ENCODE measurements at regions not wholly inside any gene's neighbourhood (a gene's known extent, or its start where the extent isn't known, plus 50 kb on each side); places are given as distances from the start of the nearest gene placed in this dataset.

- no peak overlapping the region for H3K14ac ChIP-seq (ENCODE audit: low read length)
- H3K9ac ChIP-seq (ENCODE audit: low read length) = no peak overlapping the region
- H3K79me1 ChIP-seq (ENCODE audit: low read length) = no peaks in the 10 kb centered on the region
- H4K12ac ChIP-seq (ENCODE audit: low read depth, low read length) = no peak overlapping the region
- H3K18ac ChIP-seq (ENCODE audit: low read length) = no peak overlapping the region
- H4K91ac ChIP-seq (ENCODE audit: low read depth, low read length) = no peak overlapping the region
- no peak overlapping the region for H2AFZ ChIP-seq (ENCODE audit: insufficient read depth, low read length, poor library complexity)
- H3K4ac ChIP-seq (ENCODE audit: low read depth, low read length) = no peak overlapping the region
- no peak overlapping the region for H3K23ac ChIP-seq (ENCODE audit: low read length)
- no peaks in the 10 kb centered on the region for H3K27me3 ChIP-seq (ENCODE audit: insufficient read depth, low read length)
- H2BK120ac ChIP-seq (ENCODE audit: insufficient read depth, low read length, poor library complexity) = no peak overlapping the region
- no CpG with 5 or more reads among the region's 2 CpGs for WGBS (ENCODE audit: extremely low coverage, insufficient coverage, insufficient read length)
- no peak overlapping the region for H3K4me3 ChIP-seq (ENCODE audit: low read depth, low read length)
- no peak overlapping the region for H2AK5ac ChIP-seq (ENCODE audit: low read length)
- H4K8ac ChIP-seq (ENCODE audit: low read depth, low read length) = no peak overlapping the region
- no peak overlapping the region for H3K4me2 ChIP-seq (ENCODE audit: low read length)
- H3K4me1 ChIP-seq (ENCODE audit: control insufficient read depth in 1 of 2, insufficient read depth in 2 of 2, low read length in 2 of 2) = no peaks in the 10 kb centered on the region
- no peak overlapping the region for H2BK5ac ChIP-seq (ENCODE audit: low read depth, low read length, poor library complexity)
- no peaks in the 10 kb centered on the region for H3K9me3 ChIP-seq (ENCODE audit: insufficient read depth, low read depth, low read length)
- DNase-seq = peak in 1 of 2 donors; percentile 15
- H3K36me3 ChIP-seq (ENCODE audit: control insufficient read depth in 1 of 2, insufficient read depth in 2 of 2, low read length in 2 of 2) = no peaks in the 10 kb centered on the region
- H2BK12ac ChIP-seq (ENCODE audit: low read length) = no peak overlapping the region
- H3K79me2 ChIP-seq (ENCODE audit: control insufficient read depth, insufficient read depth, low read length, poor library complexity) = no peaks in the 10 kb centered on the region
- no peak overlapping the region for H3K27ac ChIP-seq (ENCODE audit: low read depth, low read length)
Measured at GRCh38 chr12:39070775-39071174, 165.4 kb upstream of the CPNE8 start.

DNA sequence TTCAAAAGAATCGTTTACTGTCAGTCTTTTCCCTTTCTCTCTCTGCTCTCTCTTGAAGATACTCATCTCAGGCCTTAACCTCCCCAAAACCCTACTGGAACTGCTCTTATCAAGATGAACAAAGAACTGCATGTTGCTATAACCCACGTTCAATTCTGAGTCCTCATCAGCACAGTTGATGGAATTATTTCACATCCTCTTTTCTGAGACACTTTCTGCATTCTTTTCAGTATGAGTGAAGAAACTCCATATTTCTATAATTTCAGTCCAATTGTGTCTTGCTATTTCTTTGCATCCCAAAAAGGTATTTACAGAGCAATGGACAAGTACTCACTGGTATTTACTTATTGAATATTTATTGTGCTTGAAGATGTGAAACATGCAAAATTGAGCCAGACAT, 160.1 kb upstream of the CPNE8 start:
- Histone ChIP-seq H3K79me2 (ENCODE audit: control insufficient read depth, insufficient read depth, low read length, poor library complexity) (no peaks in the 10 kb centered on the region), H4K91ac (ENCODE audit: low read depth, low read length) (no peak overlapping the region), H3K23ac (ENCODE audit: low read length) (no peak overlapping the region), H3K14ac (ENCODE audit: low read length) (no peak overlapping the region), H3K18ac (ENCODE audit: low read length) (no peak overlapping the region), H3K27ac (ENCODE audit: low read depth, low read length) (no peak overlapping the region), H2BK5ac (ENCODE audit: low read depth, low read length, poor library complexity) (no peak overlapping the region), H3K9me3 (ENCODE audit: insufficient read depth, low read depth, low read length) (no peaks in the 10 kb centered on the region), H2AFZ (ENCODE audit: insufficient read depth, low read length, poor library complexity) (no peak overlapping the region), H2BK12ac (ENCODE audit: low read length) (no peak overlapping the region), H3K4me2 (ENCODE audit: low read length) (no peak overlapping the region), H2BK120ac (ENCODE audit: insufficient read depth, low read length, poor library complexity) (no peak overlapping the region), H3K4me1 (ENCODE audit: control insufficient read depth in 1 of 2, insufficient read depth in 2 of 2, low read length in 2 of 2) (peaks cover 0 to 1% of the 10 kb centered on the region in 2 experiments), H4K8ac (ENCODE audit: low read depth, low read length) (no peak overlapping the region), H3K9ac (ENCODE audit: low read length) (no peak overlapping the region), H3K79me1 (ENCODE audit: low read length) (no peaks in the 10 kb centered on the region), H2AK5ac (ENCODE audit: low read length) (no peak overlapping the region), H3K4ac (ENCODE audit: low read depth, low read length) (no peak overlapping the region), H4K12ac (ENCODE audit: low read depth, low read length) (no peak overlapping the region), H3K27me3 (ENCODE audit: insufficient read depth, low read length) (no peaks in the 10 kb centered on the region), H3K4me3 (ENCODE audit: low read depth, low read length) (no peak overlapping the region), H3K36me3 (ENCODE audit: control insufficient read depth in 1 of 2, insufficient read depth in 2 of 2, low read length in 2 of 2) (no peaks in the 10 kb centered on the region)
- DNase-seq = peak in 1 of 2 donors; percentile 66
- 100% methylated on average over 1 of the region's 2 CpGs for WGBS (ENCODE audit: extremely low coverage, insufficient coverage, insufficient read length)

GRCh38 chr12:39064708-39065107, 159.3 kb upstream of the CPNE8 start:
- H3K18ac ChIP-seq (ENCODE audit: low read length) = no peak overlapping the region
- H3K27ac ChIP-seq (ENCODE audit: low read depth, low read length) = no peak overlapping the region
- DNase-seq = peak; percentile 71 to 86
- no peak overlapping the region for H2BK12ac ChIP-seq (ENCODE audit: low read length)
- H2BK5ac ChIP-seq (ENCODE audit: low read depth, low read length, poor library complexity) = no peak overlapping the region
- H3K4me2 ChIP-seq (ENCODE audit: low read length) = no peak overlapping the region
- no peaks in the 10 kb centered on the region for H3K79me2 ChIP-seq (ENCODE audit: control insufficient read depth, insufficient read depth, low read length, poor library complexity)
- no peak overlapping the region for H3K14ac ChIP-seq (ENCODE audit: low read length)
- no peak overlapping the region for H2AFZ ChIP-seq (ENCODE audit: insufficient read depth, low read length, poor library complexity)
- peaks cover 0 to 1% of the 10 kb centered on the region in 2 experiments for H3K4me1 ChIP-seq (ENCODE audit: control insufficient read depth in 1 of 2, insufficient read depth in 2 of 2, low read length in 2 of 2)
- H2BK120ac ChIP-seq (ENCODE audit: insufficient read depth, low read length, poor library complexity) = no peak overlapping the region
- H3K4me3 ChIP-seq (ENCODE audit: low read depth, low read length) = no peak overlapping the region
- H3K27me3 ChIP-seq (ENCODE audit: insufficient read depth, low read length) = no peaks in the 10 kb centered on the region
- no peak overlapping the region for H2AK5ac ChIP-seq (ENCODE audit: low read length)
- WGBS (ENCODE audit: extremely low coverage, insufficient coverage, insufficient read length) = no CpG with 5 or more reads among the region's 7 CpGs
- H3K36me3 ChIP-seq (ENCODE audit: control insufficient read depth in 1 of 2, insufficient read depth in 2 of 2, low read length in 2 of 2) = no peaks in the 10 kb centered on the region
- H3K4ac ChIP-seq (ENCODE audit: low read depth, low read length) = no peak overlapping the region
- H4K8ac ChIP-seq (ENCODE audit: low read depth, low read length) = no peak overlapping the region
- no peak overlapping the region for H3K9ac ChIP-seq (ENCODE audit: low read length)
- no peak overlapping the region for H3K23ac ChIP-seq (ENCODE audit: low read length)
- no peak overlapping the region for H4K91ac ChIP-seq (ENCODE audit: low read depth, low read length)
- no peak overlapping the region for H4K12ac ChIP-seq (ENCODE audit: low read depth, low read length)
- H3K9me3 ChIP-seq (ENCODE audit: insufficient read depth, low read depth, low read length) = no peaks in the 10 kb centered on the region
- no peaks in the 10 kb centered on the region for H3K79me1 ChIP-seq (ENCODE audit: low read length)

DNA sequence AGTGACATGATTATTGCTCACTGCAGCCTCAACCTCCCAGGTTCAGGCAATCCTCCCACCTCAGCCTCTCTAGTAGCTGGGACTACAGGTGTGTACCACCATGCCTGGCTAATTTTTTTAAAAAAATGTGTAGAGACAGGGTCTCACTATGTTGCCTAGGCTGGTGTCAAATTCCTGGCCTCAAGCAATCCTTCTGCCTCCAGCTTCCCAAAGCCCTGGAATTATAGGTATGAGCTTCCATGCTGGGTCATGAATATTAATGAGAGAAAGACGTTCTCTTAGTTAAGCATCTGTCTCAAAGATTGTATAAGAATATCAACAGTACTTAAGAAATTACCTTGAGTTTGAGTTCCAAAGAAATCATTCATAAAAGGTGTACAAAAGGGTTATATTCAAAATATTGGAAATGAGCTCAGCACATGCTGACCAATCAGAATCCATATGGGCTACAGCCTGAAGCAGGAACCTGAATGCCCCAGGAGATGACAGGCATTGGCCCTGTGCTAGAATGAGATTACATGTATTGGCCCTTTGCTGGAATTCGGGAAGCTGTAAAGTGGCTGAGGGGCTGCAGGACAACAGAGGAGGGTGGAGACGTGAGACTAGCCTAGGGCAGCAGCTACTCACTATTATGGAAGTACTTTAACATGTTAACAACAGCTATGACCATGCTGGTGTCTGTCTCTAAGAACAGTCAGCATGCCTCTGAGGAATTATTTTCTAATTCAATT, 157.0 kb upstream of the CPNE8 start:
- WGBS (ENCODE audit: extremely low coverage, insufficient coverage, insufficient read length) = no CpG with 5 or more reads among the region's 3 CpGs
- no peaks in the 10 kb centered on the region for H3K9me3 ChIP-seq (ENCODE audit: insufficient read depth, low read depth, low read length)
- H3K79me1 ChIP-seq (ENCODE audit: low read length) = no peaks in the 10 kb centered on the region
- no peaks in the 10 kb centered on the region for H3K27me3 ChIP-seq (ENCODE audit: insufficient read depth, low read length)
- H2AK5ac ChIP-seq (ENCODE audit: low read length) = no peak overlapping the region
- H3K14ac ChIP-seq (ENCODE audit: low read length) = no peak overlapping the region
- H3K4ac ChIP-seq (ENCODE audit: low read depth, low read length) = no peak overlapping the region
- H2AFZ ChIP-seq (ENCODE audit: insufficient read depth, low read length, poor library complexity) = no peak overlapping the region
- H2BK12ac ChIP-seq (ENCODE audit: low read length) = no peak overlapping the region
- H2BK5ac ChIP-seq (ENCODE audit: low read depth, low read length, poor library complexity) = no peak overlapping the region
- no peaks in the 10 kb centered on the region for H3K79me2 ChIP-seq (ENCODE audit: control insufficient read depth, insufficient read depth, low read length, poor library complexity)
- H4K91ac ChIP-seq (ENCODE audit: low read depth, low read length) = no peak overlapping the region
- no peak overlapping the region for H3K4me2 ChIP-seq (ENCODE audit: low read length)
- no peak overlapping the region for H3K27ac ChIP-seq (ENCODE audit: low read depth, low read length)
- H4K12ac ChIP-seq (ENCODE audit: low read depth, low read length) = no peak overlapping the region
- no peak overlapping the region for H2BK120ac ChIP-seq (ENCODE audit: insufficient read depth, low read length, poor library complexity)
- peak; percentile 94 to 96 for DNase-seq
- no peak overlapping the region for H3K9ac ChIP-seq (ENCODE audit: low read length)
- H4K8ac ChIP-seq (ENCODE audit: low read depth, low read length) = no peak overlapping the region
- H3K23ac ChIP-seq (ENCODE audit: low read length) = no peak overlapping the region
- H3K4me3 ChIP-seq (ENCODE audit: low read depth, low read length) = no peak overlapping the region
- H3K36me3 ChIP-seq (ENCODE audit: control insufficient read depth in 1 of 2, insufficient read depth in 2 of 2, low read length in 2 of 2) = no peaks in the 10 kb centered on the region
- no peak overlapping the region for H3K18ac ChIP-seq (ENCODE audit: low read length)
- H3K4me1 ChIP-seq (ENCODE audit: control insufficient read depth in 1 of 2, insufficient read depth in 2 of 2, low read length in 2 of 2) = peaks cover 0 to 1% of the 10 kb centered on the region in 2 experiments
